GM18870 (cell line): ENCODE measurements at regions not wholly inside any gene's neighbourhood (a gene's known extent, or its start where the extent isn't known, plus 50 kb on each side); places are given as distances from the start of the nearest gene placed in this dataset.

Source experiments
- ATAC-seq: cut with Tn5 transposase; IDR thresholded peaks from one replicate; pipeline ENCODE4 v1.9.1; 2021; ENCODE audit warnings: moderate library complexity; ENCODE audit not compliant: unreplicated experiment

GRCh38 chr12:89948271-89949175 is 239.9 kb upstream of the ATP2B1 start:
- ATAC-seq, result no peak

GRCh38 chr12:89947437-89948270 is 239.0 kb upstream of the ATP2B1 start:
- ATAC-seq, result no peak

- no peak for ATAC-seq
These were observed 238.0 kb upstream of the ATP2B1 start for GRCh38 chr12:89946518-89947135.

GRCh38 chr12:89945123-89945522 is 236.5 kb upstream of the ATP2B1 start:
- ATAC-seq, result no peak

- no peak for ATAC-seq
These were observed 234.8 kb upstream of the ATP2B1 start for GRCh38 chr12:89943463-89943862.

- no peak for ATAC-seq
These were observed 232.8 kb upstream of the ATP2B1 start for GRCh38 chr12:89941436-89941835.

GRCh38 chr12:89939522-89940215 is 231.0 kb upstream of the ATP2B1 start:
- ATAC-seq, result no peak

- ATAC-seq, result no peak
These were observed 228.0 kb upstream of the ATP2B1 start for GRCh38 chr12:89936631-89937030.

GRCh38 chr12:89935850-89936249 is 227.2 kb upstream of the ATP2B1 start:
- ATAC-seq, result peak; percentile 82

- ATAC-seq, result no peak
These were observed 225.3 kb upstream of the ATP2B1 start for GRCh38 chr12:89933911-89934310.

- ATAC-seq, result no peak
These were observed 224.3 kb upstream of the ATP2B1 start for GRCh38 chr12:89932954-89933353.

- ATAC-seq, result no peak
These were observed 219.8 kb upstream of the ATP2B1 start for GRCh38 chr12:89928467-89928866.

- peak; percentile 99 for ATAC-seq
These were observed 218.6 kb upstream of the ATP2B1 start for GRCh38 chr12:89927226-89927698.

GRCh38 chr12:89924191-89924590 is 215.6 kb upstream of the ATP2B1 start:
- ATAC-seq, result no peak

GRCh38 chr12:89923091-89923490 is 214.5 kb upstream of the ATP2B1 start:
- ATAC-seq, result no peak

GRCh38 chr12:89920866-89921265 is 212.2 kb upstream of the ATP2B1 start:
- ATAC-seq, result no peak

- ATAC-seq, result no peak
These were observed 210.7 kb upstream of the ATP2B1 start for GRCh38 chr12:89919241-89919906.

GRCh38 chr12:89918172-89918846 is 209.7 kb upstream of the ATP2B1 start:
- no peak for ATAC-seq

GRCh38 chr12:89909753-89910152 is 201.1 kb upstream of the ATP2B1 start:
- ATAC-seq, result no peak

- ATAC-seq, result no peak
These were observed 199.0 kb upstream of the ATP2B1 start for GRCh38 chr12:89907659-89908058.
